Skeletal muscle tissue (tissue), 3 donors: ENCODE measurements at regions not wholly inside any gene's neighbourhood (a gene's known extent, or its start where the extent isn't known, plus 50 kb on each side); places are given as distances from the start of the nearest gene placed in this dataset.

ENCODE experiments used
- H3K27ac ChIP-seq: one replicate; pipeline ENCODE4 v1.7.0; 2013; ENCODE audit warnings: mild to moderate bottlenecking, low read depth, low read length, inconsistent platforms
- H3K27me3 ChIP-seq, 3 donors: one replicate each; pipeline ENCODE4 v1.7.0; 2013; ENCODE audit warnings: low read length in 3 of 3; ENCODE audit not compliant: control insufficient read depth in 3 of 3, insufficient read depth in 3 of 3
- H3K36me3 ChIP-seq, 3 donors: one replicate each; pipeline ENCODE4 v1.7.0; 2013; ENCODE audit warnings: low read length in 3 of 3; ENCODE audit not compliant: control insufficient read depth in 3 of 3, insufficient read depth in 3 of 3
- H3K4me1 ChIP-seq, 3 donors: one replicate each; pipeline ENCODE4 v1.7.0; 2013; ENCODE audit warnings: low read length in 3 of 3, mild to moderate bottlenecking in 3 of 3; ENCODE audit not compliant: control insufficient read depth in 3 of 3, insufficient read depth in 3 of 3
- H3K4me3 ChIP-seq, 3 donors: one replicate each; pipeline ENCODE4 v1.7.0; 2013; ENCODE audit warnings: low read length in 3 of 3
- H3K9ac ChIP-seq, 3 donors: one replicate each; pipeline ENCODE4 v1.7.0; 2013; ENCODE audit warnings: low read length in 3 of 3, mild to moderate bottlenecking in 3 of 3, moderate library complexity in 2 of 3, low read depth in 1 of 3
- H3K9me3 ChIP-seq, 3 donors: one replicate each; pipeline ENCODE4 v1.7.0; 2013; ENCODE audit warnings: low read length in 3 of 3; ENCODE audit not compliant: control insufficient read depth in 3 of 3
- donor health status: Osteomylitis.

DNA sequence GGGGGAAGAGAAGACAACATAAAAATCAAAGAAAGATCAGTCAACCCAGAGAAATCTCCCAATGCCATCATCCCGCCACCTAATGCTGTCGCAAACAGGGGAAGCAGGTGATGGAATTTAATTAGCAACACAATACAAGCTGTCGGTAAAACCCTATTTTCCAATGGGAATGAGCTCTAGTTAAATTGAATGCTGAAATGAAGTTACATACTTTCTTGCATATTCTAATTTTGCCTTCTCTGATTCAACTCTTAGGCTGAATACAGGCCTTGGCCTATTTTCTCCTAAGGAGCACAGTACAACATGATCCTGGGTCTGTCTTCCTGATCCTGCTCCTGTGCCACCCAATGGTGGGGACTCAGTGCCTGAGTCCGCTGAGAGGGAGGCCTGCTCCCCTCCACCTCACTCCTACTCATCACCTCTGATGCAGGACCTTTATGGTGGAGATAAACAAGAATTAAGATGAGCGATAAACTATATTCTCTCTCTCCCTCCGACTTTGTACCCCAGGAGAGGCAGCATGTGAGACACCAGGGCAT is 238.8 kb downstream of the GXYLT1 start:
- Histone ChIP-seq H3K27ac (no peak overlapping the region), H3K9ac (no peak overlapping the region), H3K9me3 (no peaks in the 10 kb centered on the region), H3K36me3 (no peaks in the 10 kb centered on the region), H3K27me3 (no peaks in the 10 kb centered on the region), H3K4me1 (peaks cover 0 to 3% (median 0%) of the 10 kb centered on the region in 3 donors), H3K4me3 (no peak overlapping the region)

- Histone ChIP-seq H3K36me3 (no peaks in the 10 kb centered on the region), H3K4me3 (no peak overlapping the region), H3K9me3 (no peaks in the 10 kb centered on the region), H3K4me1 (peaks cover 0 to 3% (median 0%) of the 10 kb centered on the region in 3 donors), H3K27me3 (no peaks in the 10 kb centered on the region), H3K27ac (no peak overlapping the region), H3K9ac (no peak overlapping the region)
These were observed 239.5 kb downstream of the GXYLT1 start for GRCh38 chr12:41905073-41905758.

- Histone ChIP-seq H3K9me3 (no peaks in the 10 kb centered on the region), H3K4me1 (peaks cover 0 to 3% (median 0%) of the 10 kb centered on the region in 3 donors), H3K4me3 (no peak overlapping the region), H3K9ac (no peak overlapping the region), H3K36me3 (no peaks in the 10 kb centered on the region), H3K27ac (no peak overlapping the region), H3K27me3 (no peaks in the 10 kb centered on the region)
These were observed 240.6 kb downstream of the GXYLT1 start for GRCh38 chr12:41904041-41904440.

DNA sequence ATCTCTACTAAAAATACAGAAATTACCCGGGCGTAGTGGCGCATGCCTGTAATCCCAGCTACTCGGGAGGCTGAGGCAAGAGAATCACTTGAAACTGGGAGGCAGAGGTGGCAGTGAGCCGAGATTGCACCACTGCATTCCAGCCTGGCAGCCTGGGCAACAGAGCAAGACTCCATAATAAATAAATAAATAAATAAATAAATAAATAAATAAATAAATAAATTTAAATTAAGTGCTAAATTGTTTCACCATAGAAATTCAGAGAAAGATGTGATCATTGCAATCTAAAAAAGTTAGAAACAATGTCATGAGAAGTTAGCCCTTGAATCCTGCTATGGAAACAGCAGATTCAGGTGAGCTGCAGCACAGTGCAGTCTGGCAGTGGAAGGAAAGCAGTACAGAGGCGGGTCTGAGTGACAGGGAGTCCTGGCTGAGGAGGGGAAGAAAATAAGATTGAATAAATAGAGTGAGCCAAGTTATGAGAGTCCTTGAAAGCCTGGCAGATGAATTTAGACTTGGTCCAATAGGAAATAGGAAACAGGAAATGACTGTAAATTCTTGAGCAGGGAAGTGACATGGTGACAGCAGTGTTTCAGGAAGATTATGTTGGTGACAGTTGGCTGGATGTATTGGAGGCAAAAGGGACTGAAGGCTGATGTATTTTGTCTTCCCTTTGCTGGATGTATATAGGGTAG is 241.5 kb downstream of the GXYLT1 start:
- H3K27ac ChIP-seq: no peak overlapping the region
- H3K27me3 ChIP-seq: no peaks in the 10 kb centered on the region
- H3K36me3 ChIP-seq: no peaks in the 10 kb centered on the region
- H3K4me3 ChIP-seq: no peak overlapping the region
- no peaks in the 10 kb centered on the region for H3K9me3 ChIP-seq
- peaks cover 0 to 3% (median 0%) of the 10 kb centered on the region in 3 donors for H3K4me1 ChIP-seq
- no peak overlapping the region for H3K9ac ChIP-seq

DNA sequence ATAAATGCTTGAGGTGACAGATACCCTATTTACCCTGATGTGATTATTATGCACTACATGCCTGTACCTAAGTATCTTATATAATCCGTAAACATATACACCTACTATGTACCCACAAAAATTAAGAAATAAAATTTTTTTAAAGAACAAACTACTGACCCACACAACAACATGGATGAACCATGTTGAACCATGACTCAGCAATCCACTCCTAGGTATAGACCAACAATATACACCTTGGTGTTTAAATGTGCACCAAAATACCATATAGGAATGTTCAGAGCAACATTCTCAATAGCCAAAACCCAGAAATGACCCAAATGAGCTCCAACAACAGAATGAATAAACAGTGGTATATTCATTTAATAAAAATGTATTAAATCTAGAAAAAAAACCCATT is 245.1 kb downstream of the GXYLT1 start:
- Histone ChIP-seq H3K36me3 (no peaks in the 10 kb centered on the region), H3K27me3 (no peaks in the 10 kb centered on the region), H3K27ac (no peak overlapping the region), H3K4me3 (no peak overlapping the region), H3K9ac (no peak overlapping the region), H3K9me3 (no peaks in the 10 kb centered on the region), H3K4me1 (no peaks in the 10 kb centered on the region)

DNA sequence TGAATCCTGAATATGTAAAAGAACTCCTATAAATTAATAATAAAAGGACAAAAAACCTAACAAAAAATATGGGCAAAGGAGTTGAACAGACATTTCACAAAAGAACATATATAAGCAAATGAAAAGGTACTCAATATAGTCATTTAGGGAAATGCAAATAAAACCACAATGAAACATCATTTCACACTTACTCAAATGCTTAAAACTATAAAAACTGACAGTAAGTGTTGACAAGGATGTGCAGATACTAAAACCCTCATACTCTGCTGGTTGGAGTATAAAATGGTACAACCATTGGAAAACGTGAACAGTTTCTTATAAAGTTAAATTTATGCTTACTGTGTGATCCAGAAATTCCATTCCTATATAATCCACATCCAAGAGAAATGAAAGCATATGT is 247.1 kb downstream of the GXYLT1 start:
- no peaks in the 10 kb centered on the region for H3K4me1 ChIP-seq
- H3K9me3 ChIP-seq: no peaks in the 10 kb centered on the region
- no peak overlapping the region for H3K27ac ChIP-seq
- H3K27me3 ChIP-seq: no peaks in the 10 kb centered on the region
- H3K4me3 ChIP-seq: no peak overlapping the region
- H3K36me3 ChIP-seq: no peaks in the 10 kb centered on the region
- no peak overlapping the region for H3K9ac ChIP-seq

DNA sequence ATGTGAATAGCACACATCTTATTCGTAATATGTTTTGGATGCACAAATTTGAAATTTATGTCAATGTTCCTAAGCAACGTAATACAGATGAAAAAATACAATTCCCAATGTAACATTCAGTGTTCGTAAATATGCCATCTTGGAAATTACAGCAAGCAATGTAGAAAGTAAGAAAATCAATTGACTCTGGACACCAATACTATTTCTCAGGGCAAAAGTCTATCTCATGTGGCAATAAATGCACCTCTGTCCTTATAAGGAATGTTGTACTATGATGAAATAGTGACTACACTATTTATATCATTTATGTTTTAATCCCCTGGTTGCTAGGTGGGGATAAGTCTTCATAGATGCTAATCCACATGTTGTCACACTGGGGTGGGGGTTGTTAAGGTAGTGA is 251.2 kb downstream of the GXYLT1 start:
- Histone ChIP-seq H3K9ac (no peak overlapping the region), H3K36me3 (no peaks in the 10 kb centered on the region), H3K27ac (no peak overlapping the region), H3K4me1 (no peaks in the 10 kb centered on the region), H3K27me3 (no peaks in the 10 kb centered on the region), H3K4me3 (no peak overlapping the region), H3K9me3 (no peaks in the 10 kb centered on the region)

GRCh38 chr12:41892302-41892701 is 252.4 kb downstream of the GXYLT1 start:
- H3K27me3 ChIP-seq: no peaks in the 10 kb centered on the region
- no peak overlapping the region for H3K27ac ChIP-seq
- H3K9ac ChIP-seq: no peak overlapping the region
- H3K4me3 ChIP-seq: no peak overlapping the region
- H3K36me3 ChIP-seq: no peaks in the 10 kb centered on the region
- no peaks in the 10 kb centered on the region for H3K9me3 ChIP-seq
- H3K4me1 ChIP-seq: no peaks in the 10 kb centered on the region

GRCh38 chr12:41891226-41891625 is 253.4 kb downstream of the GXYLT1 start:
- no peaks in the 10 kb centered on the region for H3K27me3 ChIP-seq
- H3K9me3 ChIP-seq: no peaks in the 10 kb centered on the region
- no peak overlapping the region for H3K9ac ChIP-seq
- H3K27ac ChIP-seq: no peak overlapping the region
- H3K36me3 ChIP-seq: no peaks in the 10 kb centered on the region
- H3K4me3 ChIP-seq: no peak overlapping the region
- no peaks in the 10 kb centered on the region for H3K4me1 ChIP-seq

- H3K9me3 ChIP-seq: no peaks in the 10 kb centered on the region
- no peaks in the 10 kb centered on the region for H3K27me3 ChIP-seq
- H3K36me3 ChIP-seq: no peaks in the 10 kb centered on the region
- no peaks in the 10 kb centered on the region for H3K4me1 ChIP-seq
- no peak overlapping the region for H3K9ac ChIP-seq
- no peak overlapping the region for H3K27ac ChIP-seq
- H3K4me3 ChIP-seq: no peak overlapping the region
These were observed 256.4 kb downstream of the GXYLT1 start for GRCh38 chr12:41888285-41888684.
